BJ (cell line): ENCODE measurements at regions not wholly inside any gene's neighbourhood (a gene's known extent, or its start where the extent isn't known, plus 50 kb on each side); places are given as distances from the start of the nearest gene placed in this dataset.

ENCODE experiments used
- CTCF ChIA-PET: fragments of 350-600 bp; formaldehyde crosslinking; extraction: SDS; loops from one replicate; lab custom pipeline; 2021; ENCODE audit warnings: antibody characterized with exemption, inconsistent platforms; lab: Yijun Ruan, JAX
- POLR2A ChIA-PET: fragments of 300-600 bp; sonication (Branson Sonifier 250); formaldehyde crosslinking; extraction: SDS; loops from one replicate; lab custom pipeline; 2021; ENCODE audit warnings: antibody characterized with exemption; lab: Charles Lee
- DNase-seq: peaks from one replicate; pipeline ENCODE4 v3.0.0-alpha.2; 2011; ENCODE audit warnings: low read depth
- H3K27me3 ChIP-seq: 2 replicates; pipeline ENCODE4 v1.6.0; 2011; ENCODE audit warnings: low read length; ENCODE audit not compliant: control insufficient read depth, insufficient read depth
- H3K36me3 ChIP-seq: 2 replicates; pipeline ENCODE4 v1.5.1; 2011; ENCODE audit warnings: low read length; ENCODE audit not compliant: control insufficient read depth, insufficient read depth
- H3K4me3 ChIP-seq: 2 replicates; pipeline ENCODE4 v1.5.1; 2011; ENCODE audit warnings: low read depth, mild to moderate bottlenecking, control low read depth, low read length
- TF ChIP-seq, protein P1 (sequence below): IDR thresholded peaks from 2 replicates; pipeline ENCODE4 v1.5.1; 2011; ENCODE audit warnings: low read depth, mild to moderate bottlenecking, control low read depth, inconsistent platforms, low read length, moderate library complexity; ENCODE audit not compliant: insufficient read depth

DNA sequence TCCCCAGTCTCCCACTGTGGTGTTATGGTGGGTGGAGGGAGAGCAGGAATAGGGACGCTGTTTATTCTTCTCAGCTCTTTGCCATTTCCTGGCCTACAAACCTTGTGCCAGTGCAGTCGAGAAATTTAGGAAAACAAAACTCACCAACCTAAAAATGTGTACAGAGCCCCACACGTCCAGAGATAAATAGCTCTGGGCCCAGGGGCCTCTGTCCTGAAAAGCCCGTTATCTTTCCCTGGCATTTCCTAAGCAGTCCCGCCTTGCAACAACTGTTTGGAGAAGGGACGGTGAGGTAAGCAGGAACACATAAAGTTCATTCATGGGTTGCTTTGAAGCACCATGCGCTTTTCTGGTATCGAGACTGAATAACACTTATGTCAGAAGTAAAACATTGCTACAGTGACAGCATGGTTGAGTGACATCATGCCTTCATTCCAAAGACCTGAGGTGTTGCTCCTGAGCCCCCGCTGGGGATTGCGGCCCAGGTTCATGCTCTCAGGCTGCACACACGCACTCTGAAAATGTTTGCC, 80.1 kb upstream of the NXT1 start:
- H3K27me3 ChIP-seq = peaks cover 1% of the 10 kb centered on the region; the same call in 1 of the 2 replicates
- CTCF ChIA-PET = no interaction called here
- no peaks in the 10 kb centered on the region for H3K36me3 ChIP-seq
- H3K4me3 ChIP-seq = no peak overlapping the region
- DNase-seq = no peak
- TF ChIP-seq, protein P1, sequence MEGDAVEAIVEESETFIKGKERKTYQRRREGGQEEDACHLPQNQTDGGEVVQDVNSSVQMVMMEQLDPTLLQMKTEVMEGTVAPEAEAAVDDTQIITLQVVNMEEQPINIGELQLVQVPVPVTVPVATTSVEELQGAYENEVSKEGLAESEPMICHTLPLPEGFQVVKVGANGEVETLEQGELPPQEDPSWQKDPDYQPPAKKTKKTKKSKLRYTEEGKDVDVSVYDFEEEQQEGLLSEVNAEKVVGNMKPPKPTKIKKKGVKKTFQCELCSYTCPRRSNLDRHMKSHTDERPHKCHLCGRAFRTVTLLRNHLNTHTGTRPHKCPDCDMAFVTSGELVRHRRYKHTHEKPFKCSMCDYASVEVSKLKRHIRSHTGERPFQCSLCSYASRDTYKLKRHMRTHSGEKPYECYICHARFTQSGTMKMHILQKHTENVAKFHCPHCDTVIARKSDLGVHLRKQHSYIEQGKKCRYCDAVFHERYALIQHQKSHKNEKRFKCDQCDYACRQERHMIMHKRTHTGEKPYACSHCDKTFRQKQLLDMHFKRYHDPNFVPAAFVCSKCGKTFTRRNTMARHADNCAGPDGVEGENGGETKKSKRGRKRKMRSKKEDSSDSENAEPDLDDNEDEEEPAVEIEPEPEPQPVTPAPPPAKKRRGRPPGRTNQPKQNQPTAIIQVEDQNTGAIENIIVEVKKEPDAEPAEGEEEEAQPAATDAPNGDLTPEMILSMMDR = no peak
- POLR2A ChIA-PET = no interaction called here

DNA sequence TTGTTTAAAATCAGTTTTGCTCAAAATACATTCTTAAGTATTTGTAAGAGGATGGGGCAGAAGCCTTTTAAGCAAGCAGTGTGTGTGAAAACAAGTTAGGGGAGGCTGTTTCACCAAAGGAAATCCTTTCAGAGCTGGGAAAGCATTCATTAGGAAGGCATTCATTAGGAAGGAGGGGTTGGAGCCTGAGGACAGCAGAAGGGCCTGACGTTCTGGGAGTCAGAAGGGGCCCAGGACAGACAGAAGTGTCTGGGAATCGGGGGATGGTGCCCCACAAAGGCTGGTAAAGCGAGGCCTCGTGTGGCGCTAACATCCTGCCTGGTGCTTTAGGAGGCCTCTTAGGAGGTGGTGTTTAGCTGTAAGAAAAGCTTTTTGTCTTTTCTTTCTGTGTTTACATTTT, 80.6 kb upstream of the NXT1 start:
- TF ChIP-seq, protein P1 = no peak
- no peaks in the 10 kb centered on the region for H3K36me3 ChIP-seq
- no peaks in the 10 kb centered on the region; the same call in 1 of the 2 replicates for H3K27me3 ChIP-seq
- H3K4me3 ChIP-seq = no peak overlapping the region
- ChIA-PET CTCF (no interaction called here), POLR2A (no interaction called here)
- no peak for DNase-seq

DNA sequence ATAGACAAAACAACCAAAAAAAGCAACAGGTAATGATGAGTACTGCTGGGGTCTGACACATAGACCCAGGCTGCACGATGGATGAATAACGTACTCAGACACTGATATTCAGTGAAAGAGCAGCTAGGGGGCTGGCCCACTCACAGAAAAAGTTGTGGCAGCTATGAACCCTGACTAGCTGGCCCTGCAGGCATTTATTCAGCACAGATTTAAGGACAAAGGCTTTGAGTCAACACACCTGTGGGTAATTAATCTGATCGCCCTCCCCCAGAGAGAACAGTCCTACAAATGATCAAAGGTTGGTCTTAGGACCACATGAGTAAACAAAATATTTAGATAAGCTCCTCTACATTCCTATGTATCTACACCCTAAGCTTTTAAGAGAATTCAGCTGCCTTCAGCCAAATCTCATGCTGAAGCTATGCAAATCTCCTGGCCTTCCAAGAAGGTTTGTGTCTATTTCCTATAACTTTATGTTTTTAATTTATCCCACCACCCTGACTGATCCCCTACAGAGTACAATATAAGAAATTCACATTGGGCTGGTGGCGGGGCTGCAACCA, 81.7 kb upstream of the NXT1 start:
- DNase-seq = no peak
- H3K27me3 ChIP-seq = no peaks in the 10 kb centered on the region
- TF ChIP-seq, protein P1 = no peak
- no peak overlapping the region for H3K4me3 ChIP-seq
- ChIA-PET POLR2A (no interaction called here), CTCF (interaction anchor here (0.8 to 1.9 kb wide), 2 partner anchors 10 to 37 kb away, joined by 3 to 4 read pairs; no protein-coding TSS in a partner anchor)
- H3K36me3 ChIP-seq = no peaks in the 10 kb centered on the region

DNA sequence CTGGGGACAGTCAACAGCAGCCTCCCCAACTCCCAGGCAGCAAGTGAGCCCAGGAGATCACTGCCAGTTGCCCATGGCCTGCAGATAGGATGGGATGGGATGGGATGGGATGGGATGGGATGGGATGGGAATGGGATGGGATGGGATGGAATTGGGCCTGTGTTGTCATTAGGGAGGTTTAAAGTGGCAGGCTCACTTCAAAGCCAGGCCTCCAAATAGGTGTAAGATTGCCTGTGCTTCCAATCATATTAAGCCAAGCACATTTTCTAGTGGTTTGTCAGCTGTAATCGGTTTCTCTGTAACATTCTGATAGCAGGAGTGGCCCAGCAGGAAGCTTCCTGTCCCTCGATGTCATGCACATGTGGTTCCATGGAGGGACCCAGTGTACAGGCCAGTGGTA, 82.7 kb upstream of the NXT1 start:
- DNase-seq = no peak
- ChIA-PET POLR2A (no interaction called here), CTCF (interaction anchor here (0.6 to 1.9 kb wide), 3 partner anchors 11 to 575 kb away, joined by 3 to 4 read pairs (median 4); no protein-coding TSS in a partner anchor)
- TF ChIP-seq, protein P1 = no peak
- Histone ChIP-seq H3K4me3 (no peak overlapping the region), H3K36me3 (no peaks in the 10 kb centered on the region), H3K27me3 (no peaks in the 10 kb centered on the region)

DNA sequence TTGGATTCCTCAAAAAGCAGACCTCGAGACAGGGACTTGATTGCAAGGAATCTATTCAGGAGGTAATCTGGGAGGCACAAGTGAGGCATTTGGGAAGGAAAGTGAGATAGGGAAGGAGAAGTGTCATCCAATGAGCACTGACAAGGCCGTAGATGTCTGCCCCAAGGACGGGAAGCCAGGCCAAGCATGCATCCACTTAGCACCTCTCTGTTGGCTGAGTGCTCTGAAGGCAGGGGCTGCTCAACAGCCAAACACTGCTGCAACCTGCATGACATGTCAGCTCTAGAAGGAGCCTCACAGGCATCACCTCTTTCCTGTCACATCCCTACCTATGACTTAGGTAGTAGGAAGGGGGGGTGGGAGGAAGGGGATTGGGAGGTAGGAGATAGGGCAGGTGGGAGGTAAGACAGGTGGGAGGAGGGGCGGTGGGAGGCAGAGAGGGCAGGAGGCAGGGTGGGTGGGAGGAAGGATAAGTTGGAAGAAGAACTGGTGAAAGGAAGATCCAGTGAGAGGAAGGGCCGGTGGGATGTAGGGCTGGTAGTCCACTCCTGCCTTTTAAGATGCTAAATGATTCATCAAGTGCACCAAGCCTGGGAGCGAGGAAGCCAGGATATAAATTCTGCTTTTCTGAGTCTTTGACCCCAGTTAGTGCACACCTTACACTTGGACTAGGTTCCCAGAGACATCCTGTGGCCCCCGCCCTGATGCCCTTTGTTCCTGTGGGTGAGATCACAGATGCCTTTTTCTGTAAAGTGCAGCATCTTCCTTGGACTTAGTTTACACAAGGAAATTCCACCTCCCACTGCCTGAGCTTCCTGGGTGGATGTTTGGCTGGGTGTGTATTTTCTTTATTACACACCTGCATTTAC, 83.8 kb upstream of the NXT1 start:
- POLR2A ChIA-PET = no interaction called here
- CTCF ChIA-PET = interaction anchor here (1.4 to 1.9 kb wide), 2 partner anchors 13 to 21 kb away, joined by 4 read pairs; no protein-coding TSS in a partner anchor

More for the DNA sequence above, 83.8 kb upstream of the NXT1 start:
- Histone ChIP-seq H3K4me3 (no peak overlapping the region), H3K36me3 (no peaks in the 10 kb centered on the region), H3K27me3 (no peaks in the 10 kb centered on the region)
- TF ChIP-seq, protein P1 = no peak
- no peak for DNase-seq
